Endothelial cell of umbilical vein (primary cell): ENCODE measurements at regions not wholly inside any gene's neighbourhood (a gene's known extent, or its start where the extent isn't known, plus 50 kb on each side); places are given as distances from the start of the nearest gene placed in this dataset.
A peak's percentile ranks its signal among the peaks of the same experiment; 100 is the strongest.

ENCODE experiments used
- BruUV-seq: library from RNA; stranded (reverse); fragments of 400-500 nt; replicated peaks from 2 replicates; lab custom pipeline; 2021; lab: Mats Ljungman, UMichigan
- CTCF ChIA-PET: fragments of 300-600, 350-600 bp; sonication (Branson Sonifier 250); formaldehyde crosslinking; loops from one replicate; lab custom pipeline; 2021; ENCODE audit warnings: antibody characterized with exemption, inconsistent platforms; lab: Charles Lee
- POLR2A ChIA-PET: fragments of 300-600, 350-600 bp; sonication (Branson Sonifier 250); formaldehyde crosslinking; loops from one replicate; lab custom pipeline; 2021; ENCODE audit warnings: antibody characterized with exemption, inconsistent platforms; lab: Charles Lee
- DNase-seq: peaks from one replicate; pipeline ENCODE4 v3.0.0-alpha.2; 2011; ENCODE audit warnings: low read depth, low spot score
- FAIRE-seq: peaks from 2 replicates; lab custom pipeline; 2011; peaks lifted over from hg19 to GRCh38; lab: Jason Lieb, UNC
- H2AFZ ChIP-seq: 2 replicates; pipeline ENCODE4 v1.6.0; 2012; ENCODE audit warnings: low read depth, low read length, control low read depth, inconsistent platforms
- H3K27ac ChIP-seq: 2 replicates; pipeline ENCODE4 v1.5.1; 2011; ENCODE audit warnings: low read depth, mild to moderate bottlenecking, control low read depth, low read length, moderate library complexity; ENCODE audit not compliant: insufficient read depth
- H3K27me3 ChIP-seq, 2 experiments: 2 replicates each; pipeline versions ENCODE4 v1.6.0 to v1.6.1; 2011; ENCODE audit warnings: low read length in 2 of 2, mixed read lengths in 1 of 2; ENCODE audit not compliant: control insufficient read depth in 2 of 2, insufficient read depth in 2 of 2
- H3K36me3 ChIP-seq, 2 experiments: 2 replicates in 1 of 2; 3 replicates in 1 of 2; pipeline ENCODE4 v1.5.1; 2011; ENCODE audit warnings: low read length in 2 of 2, mild to moderate bottlenecking in 1 of 2, moderate library complexity in 1 of 2; ENCODE audit not compliant: control insufficient read depth in 2 of 2, insufficient read depth in 2 of 2; ENCODE audit errors: extremely low read depth in 1 of 2
- H3K4me1 ChIP-seq: 3 replicates; pipeline ENCODE4 v1.5.1; 2011; ENCODE audit warnings: mild to moderate bottlenecking, low read length; ENCODE audit not compliant: control insufficient read depth, insufficient read depth; ENCODE audit errors: extremely low read depth
- H3K4me2 ChIP-seq: 2 replicates; pipeline ENCODE4 v1.6.1; 2011; ENCODE audit warnings: low read length, control low read depth, mixed read lengths; ENCODE audit not compliant: insufficient read depth
- H3K4me3 ChIP-seq, 3 experiments: fragments of 200-600 bp in 1 of 3; sonication (generic), shearing (Covaris generic) in 1 of 3; replicated peaks in 1 of 3; 2 replicates each; pipeline ENCODE4 v1.5.1; 2011 to 2016; ENCODE audit warnings: control low read depth in 3 of 3, low read length in 3 of 3, mild to moderate bottlenecking in 2 of 3, inconsistent platforms in 1 of 3, low read depth in 1 of 3, moderate library complexity in 1 of 3; ENCODE audit not compliant: insufficient read depth in 1 of 3
- H3K79me2 ChIP-seq: 2 replicates; pipeline ENCODE4 v1.6.0; 2012; ENCODE audit warnings: low read length, inconsistent platforms; ENCODE audit not compliant: control insufficient read depth, insufficient read depth
- H3K9ac ChIP-seq: replicated peaks from 2 replicates; pipeline ENCODE3; 2011; ENCODE audit warnings: low read length, control low read depth; ENCODE audit not compliant: insufficient read depth; ENCODE audit errors: extremely low read depth
- H3K9me1 ChIP-seq: replicated peaks from 3 replicates; pipeline ENCODE4 v1.6.0; 2011; ENCODE audit warnings: mild to moderate bottlenecking, low read length; ENCODE audit not compliant: control insufficient read depth, insufficient read depth; ENCODE audit errors: extremely low read depth
- H3K9me3 ChIP-seq: replicated peaks from 2 replicates; pipeline ENCODE4 v1.5.1; 2012; ENCODE audit warnings: low read length, inconsistent platforms; ENCODE audit not compliant: control insufficient read depth, insufficient read depth
- H4K20me1 ChIP-seq: replicated peaks from 2 replicates; pipeline ENCODE3; 2011; ENCODE audit warnings: mild to moderate bottlenecking, low read length; ENCODE audit not compliant: control insufficient read depth, insufficient read depth; ENCODE audit errors: extremely low read depth
- CTCF ChIP-seq, 2 donors: IDR thresholded peaks; 1 replicate in 1 of 2; 2 replicates in 1 of 2; pipeline ENCODE4 v1.5.1; 2011; ENCODE audit warnings: low read length in 2 of 2, mild to moderate bottlenecking in 2 of 2, moderate library complexity in 2 of 2, control low read depth in 1 of 2, inconsistent platforms in 1 of 2, low read depth in 1 of 2; ENCODE audit not compliant: insufficient read depth in 1 of 2; ENCODE audit errors: extremely low read depth in 1 of 2
- EZH2 ChIP-seq: IDR thresholded peaks from 2 replicates; pipeline ENCODE4 v1.6.1; 2012; ENCODE audit warnings: borderline replicate concordance, low read depth, mild to moderate bottlenecking, moderate library complexity, low read length, inconsistent platforms; ENCODE audit not compliant: severe bottlenecking
- FOS ChIP-seq: IDR thresholded peaks from 2 replicates; pipeline ENCODE4 v1.6.1; 2011; ENCODE audit warnings: mild to moderate bottlenecking, low read length, moderate library complexity, borderline replicate concordance; ENCODE audit not compliant: insufficient read depth
- GATA2 ChIP-seq: IDR thresholded peaks from 2 replicates; pipeline ENCODE4 v1.7.0; 2011; ENCODE audit warnings: low read depth, mild to moderate bottlenecking, moderate library complexity, mixed read lengths, low read length; ENCODE audit not compliant: insufficient read length, insufficient read depth
- JUN ChIP-seq: IDR thresholded peaks from 2 replicates; pipeline ENCODE4 v1.6.1; 2011; ENCODE audit warnings: borderline replicate concordance, low read depth; ENCODE audit not compliant: insufficient read length, insufficient read depth
- MAX ChIP-seq: IDR thresholded peaks from 2 replicates; pipeline ENCODE4 v1.6.1; 2011; ENCODE audit not compliant: insufficient read depth, insufficient read length
- MYC ChIP-seq: IDR thresholded peaks from one replicate; pipeline ENCODE4 v1.6.1; 2011; ENCODE audit warnings: mild to moderate bottlenecking, low read depth, low read length
- POLR2A ChIP-seq: IDR thresholded peaks from 2 replicates; pipeline ENCODE4 v1.6.1; 2012; ENCODE audit warnings: low read depth, mild to moderate bottlenecking, control low read depth, low read length
- POLR2AphosphoS5 ChIP-seq: IDR thresholded peaks from 2 replicates; pipeline ENCODE4 v1.6.1; 2012; ENCODE audit warnings: low read depth, mild to moderate bottlenecking, control low read depth, low read length, moderate library complexity; ENCODE audit not compliant: insufficient read depth
- dilution Hi-C: fragments of 300-500 bp; cut with MboI; formaldehyde crosslinking; loops from one replicate; pipeline ENCODE4 v1.15.0; 2019; ENCODE audit warnings: low sequenced_read_pairs; ENCODE audit not compliant: extremely low pct_ligation_motif_present
- intact Hi-C: fragments of 100-400 bp; cut with micrococcal nuclease; formaldehyde crosslinking; loops from one replicate; pipeline ENCODE4 v1.10.0; 2022

- peak; percentile 20 for DNase-seq
- no TSS peak for BruUV-seq
- intact Hi-C loops, result loop anchor here (5.0 kb wide), 1 partner anchor 43 kb away; no protein-coding TSS in a partner anchor
Measured at GRCh38 chr5:39648848-39649227, 224.1 kb upstream of the DAB2 start.

GRCh38 chr5:39648085-39648847, 223.5 kb upstream of the DAB2 start:
- H2AFZ ChIP-seq, result no peak overlapping the region
- H3K4me2 ChIP-seq, result no peak overlapping the region
- FAIRE-seq (no peak), DNase-seq (peak; percentile 25)
- H3K9me3 ChIP-seq, result no peaks in the 10 kb centered on the region
- H3K4me1 ChIP-seq, result peaks cover 11% of the 10 kb centered on the region
- ChIA-PET POLR2A (no interaction called here), CTCF (interaction anchor here (1.0 kb wide), 1 partner anchor 1263 kb away, joined by 3 read pairs; no protein-coding TSS in a partner anchor)
- no TSS peak for BruUV-seq
- no peak overlapping the region for H3K9ac ChIP-seq
- intact Hi-C loops (loop anchor here (5.0 kb wide), 1 partner anchor 44 kb away; no protein-coding TSS in a partner anchor), dilution Hi-C loops (no loop called here)
- H3K79me2 ChIP-seq, result no peaks in the 10 kb centered on the region
- no peak overlapping the region for H3K27ac ChIP-seq
- TF ChIP-seq EZH2 (no peak), MAX (no peak), MYC (no peak), JUN (no peak), GATA2 (no peak), POLR2A (no peak), CTCF (IDR thresholded peaks at IDR 0.05; ENCODE audit: extremely low read depth in 1 of 2, insufficient read depth in 1 of 2, low read depth in 1 of 2, low read length in 2 of 2) (no peak), FOS (no peak), POLR2AphosphoS5 (no peak)
- no peaks in the 10 kb centered on the region for H3K27me3 ChIP-seq
- no peaks in the 10 kb centered on the region for H3K9me1 ChIP-seq
- H4K20me1 ChIP-seq, result no peaks in the 10 kb centered on the region
- no peak overlapping the region for H3K4me3 ChIP-seq
- no peaks in the 10 kb centered on the region for H3K36me3 ChIP-seq

More at GRCh38 chr5:39648848-39649227, 224.1 kb upstream of the DAB2 start:
- no peak overlapping the region for H2AFZ ChIP-seq
- no peak overlapping the region for H3K27ac ChIP-seq
- TF ChIP-seq JUN, result no peak
- TF ChIP-seq FOS, result peak; percentile 43
- no peak for TF ChIP-seq EZH2
- dilution Hi-C loops, result no loop called here
- no peaks in the 10 kb centered on the region for H4K20me1 ChIP-seq
- peaks cover 11% of the 10 kb centered on the region for H3K4me1 ChIP-seq
- H3K4me3 ChIP-seq, result no peak overlapping the region
- H3K4me2 ChIP-seq, result no peak overlapping the region
- no peaks in the 10 kb centered on the region for H3K79me2 ChIP-seq
- H3K36me3 ChIP-seq, result no peaks in the 10 kb centered on the region
- H3K27me3 ChIP-seq, result no peaks in the 10 kb centered on the region
- FAIRE-seq, result no peak
- ChIA-PET CTCF (interaction anchor here (1.3 kb wide), 1 partner anchor 21 kb away, joined by 3 read pairs; no protein-coding TSS in a partner anchor), POLR2A (no interaction called here)
- no peak overlapping the region for H3K9ac ChIP-seq
- H3K9me3 ChIP-seq, result no peaks in the 10 kb centered on the region
- no peaks in the 10 kb centered on the region for H3K9me1 ChIP-seq
